HuH-7.5 (cell line): ENCODE measurements at regions not wholly inside any gene's neighbourhood (a gene's known extent, or its start where the extent isn't known, plus 50 kb on each side); places are given as distances from the start of the nearest gene placed in this dataset.

Experiments used
- DNase-seq: peaks from one replicate; pipeline ENCODE4 v3.0.0; 2011; ENCODE audit warnings: low spot score

DNA sequence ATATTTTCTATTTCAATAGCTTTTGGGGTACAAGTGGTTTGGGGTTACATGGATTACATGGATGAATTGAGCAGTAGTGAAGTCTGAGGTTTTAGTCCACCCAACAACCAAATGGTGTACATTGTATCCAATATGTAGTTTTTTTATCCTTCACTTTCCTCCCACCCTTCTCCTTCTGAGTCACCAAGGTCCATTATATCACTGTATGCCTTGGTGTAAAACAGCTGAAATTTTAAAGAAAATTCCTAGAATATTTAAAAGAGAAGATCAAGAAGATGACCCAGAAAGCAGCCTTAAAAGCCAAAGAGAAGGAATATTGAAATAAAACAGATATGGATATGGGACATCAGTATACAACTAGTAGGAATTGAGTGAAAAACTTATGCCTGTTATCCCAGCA is 204.2 kb upstream of the COL8A1 start:
- no peak for DNase-seq

DNA sequence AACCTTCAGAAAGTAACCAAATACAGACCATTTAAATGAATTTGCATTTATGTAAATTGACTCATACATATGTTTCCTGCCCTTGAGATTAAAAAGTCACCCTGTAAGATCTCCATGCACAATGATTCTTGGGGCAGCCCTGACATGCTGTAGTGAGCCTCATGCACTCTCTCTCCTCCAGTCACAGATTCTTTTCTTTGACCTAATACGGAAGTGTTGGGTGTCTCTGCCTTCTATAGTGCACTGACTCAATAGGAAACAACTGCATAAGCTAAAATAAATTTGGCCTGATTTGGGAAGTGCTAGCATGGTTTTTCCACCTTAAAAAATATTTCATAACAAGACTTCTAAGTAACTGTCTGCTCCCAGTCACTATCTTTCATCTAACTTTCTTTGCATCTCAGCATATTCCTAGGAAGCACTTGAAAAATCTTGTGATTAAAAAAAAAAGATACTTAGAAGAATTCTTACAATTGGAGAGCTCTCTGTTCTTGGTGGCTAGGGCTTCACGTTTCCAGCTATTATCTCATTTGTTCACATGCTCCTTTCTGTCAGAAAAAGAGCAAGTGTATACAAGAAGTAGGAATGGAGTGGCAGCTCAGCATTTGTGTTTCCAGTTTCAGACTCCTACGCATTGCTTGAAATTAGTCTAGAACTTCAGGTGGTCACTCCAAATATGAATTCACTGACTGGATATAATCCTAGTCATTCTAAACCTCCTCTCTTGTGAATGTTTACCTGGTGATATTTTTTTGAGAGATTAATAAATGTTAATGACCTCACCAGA is 207.9 kb upstream of the COL8A1 start:
- no peak for DNase-seq

DNA sequence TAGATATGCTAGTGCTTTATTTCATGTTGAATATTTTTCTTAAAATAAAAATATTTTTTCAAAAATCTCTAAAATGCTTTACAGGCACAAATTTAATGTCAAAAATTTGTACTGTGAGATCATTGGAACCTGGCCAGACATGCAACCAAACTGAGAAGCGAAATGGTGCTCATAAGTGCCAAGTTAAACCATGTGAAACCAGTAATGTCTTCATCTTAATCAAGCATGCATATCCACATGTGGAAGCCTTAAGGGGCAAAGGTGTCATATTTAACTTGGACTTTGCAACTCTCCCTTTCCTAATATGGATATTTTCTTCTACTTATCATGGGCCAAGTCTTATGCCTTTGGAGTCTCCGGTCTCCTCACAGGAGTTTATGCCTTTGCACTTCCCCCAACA is 208.9 kb upstream of the COL8A1 start:
- no peak for DNase-seq

GRCh38 chr3:99425930-99426329 is 212.5 kb upstream of the COL8A1 start:
- no peak for DNase-seq

DNA sequence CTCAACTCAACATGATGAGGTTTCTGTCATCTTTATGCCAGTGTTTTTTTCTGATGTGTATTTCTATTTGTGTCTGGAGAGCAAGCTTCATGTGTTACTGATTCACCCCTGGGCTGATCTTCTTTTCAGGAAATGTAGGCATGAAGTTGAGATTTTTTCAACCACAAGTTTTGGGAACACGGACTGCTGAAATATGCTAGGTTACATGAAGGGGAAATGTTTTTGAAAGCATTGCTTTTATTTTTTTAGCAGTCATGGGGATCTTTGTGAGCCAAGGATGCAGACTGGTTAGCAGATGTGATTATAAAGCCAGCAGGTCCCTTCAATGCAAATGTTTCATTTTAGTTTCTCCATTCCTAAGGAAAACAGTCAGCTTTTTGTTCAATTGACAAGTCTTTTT is 219.3 kb upstream of the COL8A1 start:
- no peak for DNase-seq

- no peak for DNase-seq
Measured at GRCh38 chr3:99418709-99419108, 219.7 kb upstream of the COL8A1 start.

DNA sequence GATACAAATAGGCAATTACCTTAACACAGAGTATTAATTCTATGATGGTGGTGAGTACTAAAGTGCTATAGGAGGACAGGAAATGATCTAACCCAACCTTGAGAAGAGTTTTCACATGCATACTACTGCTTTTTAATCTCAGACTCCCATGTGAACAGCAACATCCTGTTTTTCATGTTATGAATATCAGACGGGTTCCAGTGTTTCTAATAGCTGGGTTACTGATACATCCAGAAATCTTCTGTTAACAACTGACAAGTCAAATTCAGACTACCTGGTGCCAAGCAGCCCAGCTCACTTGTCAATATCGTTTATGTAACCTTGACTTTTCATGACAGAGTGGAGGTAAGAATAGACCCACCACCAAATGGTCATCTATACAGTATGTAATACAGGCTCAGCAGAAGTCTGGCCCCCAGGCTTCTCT is 220.2 kb upstream of the COL8A1 start:
- no peak for DNase-seq

DNA sequence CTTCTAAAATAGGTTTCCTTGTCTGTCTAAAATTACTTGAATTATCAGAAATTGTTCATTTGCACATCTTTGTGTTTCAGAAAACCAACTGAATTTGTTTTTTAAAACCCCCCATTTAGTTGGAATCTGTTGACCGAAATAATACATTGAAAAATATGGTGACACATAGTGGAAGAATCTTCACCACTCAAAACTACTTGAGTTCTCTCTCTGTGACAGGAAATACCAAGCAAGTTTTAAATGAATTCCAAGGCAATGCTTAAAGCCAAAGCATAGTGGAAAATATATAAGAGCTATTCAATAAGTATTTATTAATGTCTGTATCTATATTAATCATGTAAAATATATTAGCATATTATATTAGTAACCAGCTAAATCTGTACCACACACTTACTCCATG is 224.9 kb upstream of the COL8A1 start:
- no peak for DNase-seq

DNA sequence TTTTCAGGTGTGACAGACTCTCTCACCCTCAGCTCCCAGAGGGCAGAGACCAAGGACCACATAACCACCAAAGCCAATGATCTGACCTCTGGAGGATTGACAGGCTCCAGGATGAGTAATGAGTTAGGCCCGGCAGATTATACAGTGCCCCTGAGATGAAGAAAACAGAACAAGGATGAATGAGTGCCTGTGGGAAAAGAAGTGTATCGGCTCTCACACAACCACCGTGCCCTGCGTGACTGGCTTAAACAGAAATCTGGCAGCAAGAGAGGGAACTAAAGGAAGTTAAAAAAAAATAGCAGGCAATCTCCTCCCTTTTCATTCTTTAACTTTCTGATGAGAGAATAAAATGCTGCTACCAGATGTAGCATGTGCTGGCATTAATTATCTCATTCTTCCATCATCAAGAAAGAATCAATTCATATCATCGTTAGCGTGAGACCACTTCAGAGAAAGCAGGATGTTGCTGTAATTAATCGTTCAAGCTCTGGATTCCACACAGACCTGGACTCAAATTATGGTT is 227.5 kb upstream of the COL8A1 start:
- no peak for DNase-seq

DNA sequence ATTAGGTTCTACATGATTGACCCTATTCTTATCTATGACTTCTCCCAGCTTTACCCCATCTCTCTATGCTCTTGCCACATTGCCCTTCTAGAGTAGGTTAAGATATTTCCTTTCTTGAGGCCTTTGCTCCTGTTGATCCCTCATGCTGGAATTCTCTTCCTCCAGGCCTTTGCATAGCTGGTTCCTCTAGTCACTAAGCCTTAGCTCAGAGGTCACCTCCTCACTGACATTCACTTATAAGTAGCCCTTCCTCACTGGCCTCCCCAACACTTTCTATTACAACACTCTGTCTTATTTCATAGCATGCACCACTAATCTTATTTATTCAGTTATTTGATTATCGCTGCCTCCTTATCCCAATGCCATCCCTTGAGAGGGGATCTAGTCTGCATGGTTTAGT is 228.4 kb upstream of the COL8A1 start:
- DNase-seq: no peak

DNA sequence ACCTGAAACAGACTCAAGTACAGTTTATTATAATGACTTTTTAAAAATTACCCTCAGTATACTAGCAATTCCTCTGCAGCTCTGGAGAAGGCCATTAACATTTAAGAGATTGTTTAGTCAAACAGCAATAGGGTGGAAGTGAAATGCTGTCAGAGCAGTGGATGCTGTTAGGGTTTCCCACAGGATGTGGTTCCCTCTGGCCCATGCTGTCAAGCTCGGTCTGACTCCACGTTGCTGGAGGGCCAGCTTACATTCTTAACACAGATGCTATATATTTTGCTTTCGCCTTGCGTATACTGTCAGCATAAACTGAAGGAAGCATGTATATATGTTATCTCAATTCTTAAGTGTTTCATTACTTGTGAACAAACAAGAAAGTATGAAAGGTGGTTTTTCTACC is 231.1 kb upstream of the COL8A1 start:
- no peak for DNase-seq

GRCh38 chr3:99402755-99403154 is 235.6 kb upstream of the COL8A1 start:
- no peak for DNase-seq

DNA sequence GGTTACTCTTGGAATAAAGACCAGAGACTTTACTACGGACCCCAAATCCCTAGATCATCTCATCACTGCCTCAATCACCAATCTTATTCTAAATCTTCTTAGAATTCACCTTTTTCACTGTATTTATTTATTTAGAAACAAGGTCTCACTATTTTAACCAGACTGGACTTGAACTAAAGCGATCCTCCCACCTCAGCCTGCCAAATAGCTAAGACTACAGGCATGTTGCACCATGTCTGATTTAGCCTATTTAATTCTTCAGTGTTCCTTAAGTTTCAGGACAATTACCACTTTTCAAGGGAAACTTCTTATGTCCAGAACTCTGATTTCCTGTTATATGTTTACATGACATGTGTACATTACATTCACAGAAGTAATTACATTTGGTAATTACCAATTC is 238.0 kb upstream of the COL8A1 start:
- no peak for DNase-seq

- DNase-seq: no peak
Measured at GRCh38 chr3:99396651-99397275, 241.6 kb upstream of the COL8A1 start.

GRCh38 chr3:99394831-99395778 is 243.3 kb upstream of the COL8A1 start:
- DNase-seq: no peak

- no peak for DNase-seq
Measured at GRCh38 chr3:99393961-99394360, 244.4 kb upstream of the COL8A1 start.

DNA sequence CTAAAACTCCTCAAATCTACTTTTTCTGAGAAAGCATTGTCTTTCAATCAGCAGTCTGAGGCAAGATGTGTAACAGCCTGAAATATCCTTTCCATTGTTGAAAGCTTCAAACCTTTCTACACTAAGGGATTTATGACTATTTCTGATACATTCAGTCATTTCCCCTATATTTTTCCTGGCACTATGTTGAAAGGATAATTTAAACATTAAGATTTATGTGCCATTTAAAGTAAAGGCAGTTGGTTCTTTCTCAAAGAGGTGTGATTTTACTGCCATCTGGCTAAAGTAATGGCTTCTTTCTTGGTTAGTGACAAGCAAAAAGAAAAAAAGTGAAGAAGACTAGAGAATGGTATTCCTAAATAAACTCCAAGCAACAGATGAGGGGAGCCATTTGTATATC is 249.6 kb upstream of the COL8A1 start:
- DNase-seq: no peak

- DNase-seq: no peak
Measured at GRCh38 chr3:99384596-99384995, 253.8 kb upstream of the COL8A1 start.

DNA sequence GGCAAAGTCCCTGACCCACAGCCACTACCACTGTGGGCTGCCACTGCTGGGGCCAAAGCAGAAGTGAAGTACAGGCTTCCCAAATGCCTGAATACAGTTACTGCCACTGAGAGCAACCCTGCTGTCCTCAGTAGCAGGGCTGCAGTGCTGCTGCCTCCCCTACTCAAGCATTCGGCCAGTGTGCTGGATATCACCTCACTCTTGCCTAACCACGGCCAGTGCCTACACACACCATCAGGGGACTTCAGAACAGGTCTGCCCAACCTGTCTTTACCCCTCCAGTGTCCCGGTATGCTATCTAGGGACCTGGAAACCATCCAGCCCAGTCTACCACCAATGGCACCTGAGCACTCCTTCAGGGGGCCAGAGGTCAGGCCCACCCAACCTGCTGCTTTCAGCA is 261.5 kb upstream of the COL8A1 start:
- DNase-seq: no peak

GRCh38 chr3:99373846-99374210 is 264.6 kb upstream of the COL8A1 start:
- DNase-seq: no peak

DNA sequence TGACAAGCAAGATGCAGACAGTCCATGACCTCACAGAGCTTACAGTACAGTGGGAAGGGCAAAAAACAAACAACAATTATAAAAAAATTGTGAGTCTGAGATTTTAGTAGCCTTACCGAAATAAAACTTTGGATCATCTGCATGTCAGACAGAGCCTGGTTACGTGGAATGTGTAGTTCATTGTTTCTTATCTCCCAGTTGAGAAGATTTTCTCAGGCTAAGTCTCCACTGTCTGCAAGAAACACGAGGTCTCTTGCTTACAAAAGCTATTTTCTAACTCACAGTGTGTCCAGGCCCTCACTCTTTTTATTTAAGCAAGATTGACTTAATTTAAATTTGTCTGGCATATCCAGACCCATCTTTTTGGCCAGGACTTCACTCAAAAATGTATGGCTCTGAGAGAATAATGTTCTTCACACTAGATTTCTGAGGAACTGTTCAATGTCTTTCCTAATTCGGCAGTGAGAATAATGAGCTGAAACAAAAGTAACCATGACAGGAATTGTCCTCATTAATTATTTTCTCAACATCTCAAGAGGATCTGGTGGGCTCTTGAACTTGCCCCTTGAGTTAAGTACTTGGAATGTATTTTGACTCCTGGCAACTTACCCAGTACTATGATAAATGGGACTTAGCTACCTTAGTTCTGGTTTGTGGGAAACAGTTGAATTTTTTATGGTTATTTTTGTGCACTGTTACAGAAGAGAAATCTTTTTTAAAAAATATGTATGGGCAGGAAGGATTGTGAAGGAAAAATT is 265.1 kb upstream of the COL8A1 start:
- DNase-seq: no peak
